ENCODE measurements at regions not wholly inside any gene's neighbourhood (a gene's known extent, or its start where the extent isn't known, plus 50 kb on each side); places are given as distances from the start of the nearest gene placed in this dataset.

DNA sequence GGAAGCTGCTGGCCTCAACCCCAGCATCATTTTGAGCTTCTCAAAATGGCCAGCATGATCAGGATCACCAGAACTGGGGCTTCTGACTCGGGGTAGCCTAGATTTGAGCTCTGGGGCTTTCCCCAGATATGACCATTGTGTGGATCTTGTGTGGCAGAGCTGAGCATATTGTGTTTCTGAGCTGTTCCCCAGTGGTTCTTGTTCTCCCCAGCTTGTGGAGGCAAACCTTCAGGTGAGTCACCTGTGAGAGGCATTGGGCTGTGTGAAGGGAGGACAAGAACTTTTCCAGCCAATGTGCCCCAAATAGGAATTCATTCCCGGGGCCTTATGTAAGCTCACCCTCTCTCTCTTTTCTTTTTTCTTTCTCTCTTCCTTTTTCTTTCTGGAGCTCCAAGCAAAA, 80.7 kb upstream of the PITX1 start:
- Mint-ChIP-seq H3K9me3 (no peaks in the 10 kb centered on the region), H3K36me3 (no peaks in the 10 kb centered on the region), H3K27ac (no peak overlapping the region), H3K27me3 (peaks cover 18% of the 10 kb centered on the region), H3K4me1 (no peaks in the 10 kb centered on the region), H3K4me3 (no peak overlapping the region)
- DNase-seq, result no peak
- CTCF ChIA-PET, result no interaction called here

DNA sequence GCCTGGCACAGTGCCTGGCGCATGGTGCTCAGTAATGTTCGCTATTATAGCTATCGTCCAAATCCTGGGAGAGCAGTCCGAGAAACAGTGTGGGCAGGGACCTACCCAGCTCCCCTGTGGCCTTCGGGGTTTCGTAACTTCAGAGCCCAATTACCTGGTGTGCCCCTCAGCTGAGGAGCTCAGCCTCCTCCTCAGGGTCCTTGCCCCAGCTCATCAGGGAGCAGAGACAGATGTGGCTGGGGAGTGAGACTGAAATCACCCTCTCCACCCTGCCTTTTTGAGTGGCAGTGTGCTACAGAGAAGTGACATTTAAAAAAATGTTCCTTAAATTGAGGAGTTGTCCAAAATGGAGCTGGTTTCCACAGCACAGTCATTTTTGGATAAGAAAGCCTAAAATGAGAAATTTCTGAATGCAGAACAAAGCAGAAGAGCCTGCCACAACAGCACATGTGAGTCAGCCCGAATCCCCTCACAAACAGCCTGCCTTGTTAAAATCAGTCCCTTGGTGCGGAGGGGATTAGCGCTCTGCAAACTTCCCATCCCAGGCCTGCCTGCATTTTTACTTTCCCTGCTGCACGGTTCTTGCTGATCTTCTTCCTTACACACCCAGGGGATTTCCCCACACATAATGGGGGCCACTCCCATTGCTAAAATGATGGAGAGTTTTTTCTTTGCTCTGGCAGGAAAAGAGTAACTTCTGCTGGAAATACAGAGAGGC, 78.1 kb upstream of the PITX1 start:
- no peaks in the 10 kb centered on the region for H3K4me1 Mint-ChIP-seq
- H3K27me3 Mint-ChIP-seq, result peaks cover 22% of the 10 kb centered on the region
- CTCF ChIA-PET, result no interaction called here
- H3K27ac Mint-ChIP-seq, result no peak overlapping the region
- DNase-seq, result no peak
- no peak overlapping the region for H3K4me3 Mint-ChIP-seq
- H3K36me3 Mint-ChIP-seq, result no peaks in the 10 kb centered on the region
- no peaks in the 10 kb centered on the region for H3K9me3 Mint-ChIP-seq

DNA sequence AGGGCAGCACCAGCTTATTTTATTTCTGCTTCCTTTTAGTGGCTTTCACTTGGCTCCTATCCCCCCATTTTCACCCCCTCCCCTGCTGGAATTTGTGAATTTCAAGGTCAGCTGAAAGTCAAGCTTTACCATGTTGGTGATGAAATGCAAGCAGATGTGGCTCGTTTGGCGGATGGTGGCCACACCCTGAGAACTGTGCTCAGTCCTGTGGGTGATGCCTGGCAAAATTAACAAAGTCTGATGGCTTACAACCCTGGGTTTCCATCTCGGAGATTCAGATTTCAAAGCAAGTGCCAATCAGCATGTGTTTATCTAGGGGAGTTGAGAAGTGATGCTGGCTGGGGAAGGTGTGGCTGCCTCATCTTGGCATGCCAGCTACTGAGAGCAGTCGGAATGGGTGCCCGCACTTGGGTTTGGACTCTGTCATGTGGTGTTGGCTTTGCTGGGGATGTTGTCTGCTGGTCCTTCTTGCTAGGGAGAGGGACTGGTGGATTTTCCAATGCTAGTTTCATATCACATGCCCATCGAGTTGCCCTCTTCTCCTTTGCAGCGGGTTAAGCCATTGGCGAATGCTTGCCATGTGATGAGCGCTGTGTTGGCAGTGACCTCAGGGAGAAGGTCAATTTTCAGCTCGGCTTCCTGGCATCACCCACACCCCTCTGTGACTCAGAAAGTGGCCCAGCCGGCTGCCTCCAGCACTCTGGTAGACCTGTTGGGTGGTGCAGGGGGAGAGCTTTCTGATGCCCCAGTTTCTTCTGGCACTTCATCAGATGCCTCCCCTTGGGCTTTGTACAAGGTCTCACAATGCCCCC, 77.0 kb upstream of the PITX1 start:
- H3K4me3 Mint-ChIP-seq, result no peak overlapping the region
- CTCF ChIA-PET, result no interaction called here
- no peak for DNase-seq
- H3K36me3 Mint-ChIP-seq, result no peaks in the 10 kb centered on the region
- H3K27ac Mint-ChIP-seq, result no peak overlapping the region
- H3K27me3 Mint-ChIP-seq, result peaks cover 24% of the 10 kb centered on the region
- no peaks in the 10 kb centered on the region for H3K9me3 Mint-ChIP-seq
- no peaks in the 10 kb centered on the region for H3K4me1 Mint-ChIP-seq

DNA sequence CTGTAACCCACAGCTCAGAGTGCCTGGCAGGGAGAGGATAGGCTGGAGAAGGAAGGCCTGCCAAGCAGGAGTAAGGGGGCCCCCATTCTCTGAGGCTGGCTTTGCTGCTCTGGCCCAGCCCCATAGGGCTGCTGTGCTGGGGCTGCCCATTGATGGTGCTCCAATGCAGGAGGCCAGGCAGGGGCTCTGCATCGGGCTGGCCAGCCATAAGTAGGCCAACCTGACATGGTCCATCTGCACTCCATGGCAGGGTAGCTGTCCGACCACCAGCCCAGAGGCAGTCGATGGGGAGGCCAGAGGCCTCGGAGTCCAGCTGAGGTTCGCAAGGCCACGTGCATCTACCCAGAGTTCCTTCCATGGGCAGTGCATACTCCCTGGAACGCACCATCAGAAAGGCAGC, 75.0 kb upstream of the PITX1 start:
- Mint-ChIP-seq H3K4me3 (no peak overlapping the region), H3K36me3 (no peaks in the 10 kb centered on the region), H3K9me3 (no peaks in the 10 kb centered on the region), H3K27ac (no peak overlapping the region), H3K27me3 (peaks cover 22% of the 10 kb centered on the region), H3K4me1 (no peaks in the 10 kb centered on the region)
- no peak for DNase-seq
- CTCF ChIA-PET, result interaction anchor here (0.5 kb wide), 1 partner anchor 167 kb away, joined by 4 read pairs; no protein-coding TSS in a partner anchor

DNA sequence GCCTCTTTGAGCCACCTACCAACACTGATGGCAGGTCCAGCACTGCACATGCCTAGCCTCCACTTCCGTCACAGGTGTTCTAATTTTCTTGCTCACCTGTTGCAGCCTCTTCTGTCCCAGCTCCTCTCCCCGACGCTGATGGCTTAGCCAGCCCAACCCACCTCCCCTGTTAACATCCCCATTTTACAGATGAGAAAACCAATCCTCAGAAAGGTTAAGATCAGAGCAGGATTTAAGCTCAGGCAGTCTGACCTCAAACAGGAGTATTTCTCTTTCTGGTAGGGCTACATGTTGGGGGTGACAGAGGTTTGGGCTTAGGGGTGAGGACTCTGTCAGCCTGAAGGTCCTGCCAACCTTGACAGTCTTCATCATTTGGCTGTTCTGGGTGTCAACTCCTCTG, 74.5 kb upstream of the PITX1 start:
- no peak overlapping the region for H3K27ac Mint-ChIP-seq
- no peaks in the 10 kb centered on the region for H3K9me3 Mint-ChIP-seq
- H3K36me3 Mint-ChIP-seq, result no peaks in the 10 kb centered on the region
- CTCF ChIA-PET, result no interaction called here
- DNase-seq, result no peak
- peaks cover 22% of the 10 kb centered on the region for H3K27me3 Mint-ChIP-seq
- no peaks in the 10 kb centered on the region for H3K4me1 Mint-ChIP-seq
- no peak overlapping the region for H3K4me3 Mint-ChIP-seq

DNA sequence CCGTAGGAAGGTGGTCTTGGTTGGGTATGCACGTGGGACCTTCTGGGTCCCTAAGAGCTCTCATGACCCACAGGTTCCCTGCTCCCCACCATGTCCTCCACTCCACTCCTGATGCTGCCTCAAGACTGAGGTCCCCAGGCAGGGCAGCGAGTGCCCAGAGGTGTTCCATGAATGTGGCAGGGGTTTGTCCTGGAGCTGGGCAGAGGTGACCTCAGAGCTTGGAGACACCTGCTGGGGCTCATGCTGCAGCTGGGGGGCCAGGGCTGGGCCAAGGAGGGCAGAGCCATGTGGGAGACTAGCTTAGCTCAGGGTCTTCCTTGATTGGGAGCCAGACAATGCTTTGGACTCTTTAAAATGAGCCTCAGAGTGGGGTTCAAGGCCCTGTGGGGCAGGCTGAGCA, 74.0 kb upstream of the PITX1 start:
- peaks cover 22% of the 10 kb centered on the region for H3K27me3 Mint-ChIP-seq
- no peak for DNase-seq
- H3K9me3 Mint-ChIP-seq, result no peaks in the 10 kb centered on the region
- no peaks in the 10 kb centered on the region for H3K4me1 Mint-ChIP-seq
- no peak overlapping the region for H3K27ac Mint-ChIP-seq
- CTCF ChIA-PET, result no interaction called here
- no peak overlapping the region for H3K4me3 Mint-ChIP-seq
- H3K36me3 Mint-ChIP-seq, result no peaks in the 10 kb centered on the region

DNA sequence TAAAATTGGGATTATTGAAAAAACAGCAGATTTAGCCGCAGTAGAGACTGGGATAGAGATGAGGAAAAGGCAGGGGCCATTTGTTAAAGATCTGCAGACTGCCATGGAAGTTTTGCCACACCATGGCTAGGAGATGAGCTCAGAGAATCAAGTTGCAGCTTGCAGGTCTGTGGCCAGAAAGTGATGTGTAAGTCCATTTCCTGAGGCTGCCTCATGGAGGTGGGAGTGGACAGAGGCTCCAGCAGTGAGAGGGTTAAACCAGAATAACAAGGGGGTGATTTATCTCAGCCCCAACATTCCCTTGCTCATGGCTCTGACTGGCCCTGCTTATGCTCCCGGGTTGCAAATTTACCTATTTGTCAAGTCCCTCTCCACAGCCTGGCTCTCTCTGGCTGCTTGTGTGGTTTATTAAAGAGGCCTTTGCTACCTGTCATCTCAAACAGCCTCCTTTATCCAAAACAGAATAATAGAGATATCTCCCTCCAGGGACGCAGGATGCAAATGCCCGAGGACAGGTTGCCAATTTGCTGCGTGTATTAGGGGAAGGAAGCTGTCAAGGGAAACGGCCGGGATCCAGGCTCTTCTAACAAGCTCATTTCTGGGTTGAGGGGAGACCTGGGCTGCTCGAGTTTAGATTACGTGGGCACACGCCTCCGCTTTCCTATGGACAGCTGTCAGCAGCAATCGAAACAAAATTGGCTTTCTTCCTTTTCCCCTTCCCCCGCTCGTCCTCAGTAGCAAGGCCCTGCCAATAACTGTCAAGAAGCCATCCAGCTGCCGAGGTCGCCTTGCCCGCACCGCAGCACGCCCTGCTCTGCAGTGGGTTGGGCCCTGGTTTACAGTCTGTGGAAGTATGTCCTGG, 72.8 kb upstream of the PITX1 start:
- no peaks in the 10 kb centered on the region for H3K36me3 Mint-ChIP-seq
- H3K9me3 Mint-ChIP-seq, result no peaks in the 10 kb centered on the region
- H3K4me3 Mint-ChIP-seq, result no peak overlapping the region
- peaks cover 22% of the 10 kb centered on the region for H3K27me3 Mint-ChIP-seq
- CTCF ChIA-PET, result no interaction called here
- no peak overlapping the region for H3K27ac Mint-ChIP-seq
- H3K4me1 Mint-ChIP-seq, result no peaks in the 10 kb centered on the region
- peak; percentile 12 for DNase-seq

DNA sequence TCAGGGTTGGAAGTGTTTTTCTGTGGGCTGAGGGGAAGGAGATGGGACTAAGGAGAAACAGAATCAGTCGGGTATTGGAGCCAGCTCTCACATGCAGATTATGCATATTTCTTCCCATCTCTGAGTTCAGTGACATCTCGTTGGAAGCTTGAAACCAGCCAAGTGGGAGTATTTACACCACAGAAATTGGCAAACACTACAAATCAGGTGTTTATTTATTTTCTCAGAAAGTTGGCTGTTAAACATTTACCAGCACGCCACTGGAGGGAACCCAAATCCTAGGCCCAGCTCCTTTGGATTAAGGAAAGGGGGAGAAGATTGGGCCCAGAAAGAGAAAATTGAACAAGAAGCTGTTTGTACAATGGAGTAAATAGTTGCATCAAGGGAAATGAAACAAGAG, 72.1 kb upstream of the PITX1 start:
- Mint-ChIP-seq H3K4me1 (no peaks in the 10 kb centered on the region), H3K27me3 (peaks cover 17% of the 10 kb centered on the region), H3K4me3 (no peak overlapping the region), H3K36me3 (no peaks in the 10 kb centered on the region), H3K27ac (no peak overlapping the region), H3K9me3 (no peaks in the 10 kb centered on the region)
- CTCF ChIA-PET, result no interaction called here
- DNase-seq, result no peak

DNA sequence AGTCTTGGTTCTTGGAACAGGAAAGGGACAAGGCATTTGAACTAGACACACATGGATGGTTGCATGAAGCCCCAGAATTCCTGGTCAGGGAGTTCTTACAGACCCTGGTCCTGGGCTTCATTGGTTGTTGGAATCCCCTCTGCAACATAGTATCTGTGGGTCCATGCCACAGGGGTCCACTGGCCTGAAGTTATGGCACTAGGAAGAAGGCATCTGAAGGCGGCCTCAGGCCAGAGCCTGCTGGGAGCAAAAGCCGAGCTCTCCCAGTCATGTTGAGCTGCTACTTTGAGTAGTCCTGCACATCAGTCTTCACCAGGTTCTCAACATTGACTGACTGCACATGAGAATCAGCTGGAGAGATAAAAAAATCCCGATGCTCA, 71.1 kb upstream of the PITX1 start:
- no peaks in the 10 kb centered on the region for H3K4me1 Mint-ChIP-seq
- no peak overlapping the region for H3K4me3 Mint-ChIP-seq
- H3K36me3 Mint-ChIP-seq, result no peaks in the 10 kb centered on the region
- H3K27ac Mint-ChIP-seq, result no peak overlapping the region
- peaks cover 17% of the 10 kb centered on the region for H3K27me3 Mint-ChIP-seq
- DNase-seq, result peak; percentile 8
- CTCF ChIA-PET, result no interaction called here
- no peaks in the 10 kb centered on the region for H3K9me3 Mint-ChIP-seq

DNA sequence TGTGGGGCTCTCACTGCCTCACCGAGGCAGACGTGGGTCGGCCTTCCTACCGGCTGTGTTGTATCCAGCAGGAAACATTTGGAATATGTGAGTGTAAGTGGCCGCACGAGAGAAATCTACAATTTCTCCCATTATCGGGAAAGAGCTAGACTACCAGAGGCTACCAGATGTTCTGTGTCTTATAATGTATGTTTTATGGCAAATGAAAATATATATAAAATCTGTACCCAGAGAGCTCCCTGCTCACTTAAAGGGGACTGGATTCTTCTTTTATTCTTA, 69.5 kb upstream of the PITX1 start:
- CTCF ChIA-PET, result no interaction called here
- no peak overlapping the region for H3K4me3 Mint-ChIP-seq

DNA sequence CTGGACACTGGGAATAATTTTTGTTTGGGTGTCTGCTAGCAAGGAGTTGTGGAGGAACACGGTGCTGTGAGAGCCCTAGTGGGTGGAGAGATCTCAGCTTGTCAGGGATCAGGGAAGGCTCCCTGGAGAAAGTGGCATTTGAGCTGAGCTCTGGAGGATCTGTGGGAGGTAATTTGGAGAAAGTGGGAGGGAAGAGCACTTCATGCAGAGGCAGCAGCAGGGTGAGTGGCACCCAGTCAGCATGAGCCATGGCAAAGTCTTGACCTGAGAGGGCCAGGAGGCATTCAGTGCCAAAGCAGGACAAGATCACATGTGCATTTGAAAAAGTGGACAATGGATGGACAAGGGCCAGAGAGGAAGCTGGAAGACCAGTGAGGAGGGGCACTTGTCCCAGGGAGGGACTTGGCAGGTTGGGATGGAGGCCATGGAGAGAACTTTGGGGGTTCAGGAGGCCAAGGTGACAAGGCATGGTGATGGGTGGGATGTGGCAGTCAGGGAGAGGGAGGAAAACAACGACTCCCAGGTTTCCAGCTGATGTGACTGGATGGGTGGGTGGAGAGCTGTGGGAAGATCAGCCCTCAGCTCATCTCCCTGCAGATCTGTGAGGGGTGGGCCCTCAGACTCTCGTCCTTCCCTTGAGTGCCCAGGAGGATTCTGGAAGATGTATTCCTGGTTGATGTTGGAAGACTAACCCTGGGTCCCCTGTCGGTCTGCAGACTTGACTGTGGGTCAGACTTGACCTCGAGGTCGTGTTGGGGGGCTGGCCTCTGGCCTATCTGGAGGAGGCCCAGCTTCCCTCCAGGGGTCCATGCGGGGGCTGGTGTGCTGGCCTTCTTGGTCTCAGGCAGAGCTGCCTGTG, 68.9 kb upstream of the PITX1 start:
- H3K9me3 Mint-ChIP-seq, result no peaks in the 10 kb centered on the region
- H3K27ac Mint-ChIP-seq, result no peak overlapping the region
- peak; percentile 12 for DNase-seq
- H3K4me3 Mint-ChIP-seq, result no peak overlapping the region
- CTCF ChIA-PET, result no interaction called here
- no peaks in the 10 kb centered on the region for H3K4me1 Mint-ChIP-seq
- H3K27me3 Mint-ChIP-seq, result peaks cover 8% of the 10 kb centered on the region
- no peaks in the 10 kb centered on the region for H3K36me3 Mint-ChIP-seq

More for the DNA sequence above, 69.5 kb upstream of the PITX1 start:
- Mint-ChIP-seq H3K27ac (no peak overlapping the region), H3K9me3 (no peaks in the 10 kb centered on the region), H3K4me1 (no peaks in the 10 kb centered on the region), H3K27me3 (peaks cover 10% of the 10 kb centered on the region), H3K36me3 (no peaks in the 10 kb centered on the region)
- DNase-seq, result no peak

DNA sequence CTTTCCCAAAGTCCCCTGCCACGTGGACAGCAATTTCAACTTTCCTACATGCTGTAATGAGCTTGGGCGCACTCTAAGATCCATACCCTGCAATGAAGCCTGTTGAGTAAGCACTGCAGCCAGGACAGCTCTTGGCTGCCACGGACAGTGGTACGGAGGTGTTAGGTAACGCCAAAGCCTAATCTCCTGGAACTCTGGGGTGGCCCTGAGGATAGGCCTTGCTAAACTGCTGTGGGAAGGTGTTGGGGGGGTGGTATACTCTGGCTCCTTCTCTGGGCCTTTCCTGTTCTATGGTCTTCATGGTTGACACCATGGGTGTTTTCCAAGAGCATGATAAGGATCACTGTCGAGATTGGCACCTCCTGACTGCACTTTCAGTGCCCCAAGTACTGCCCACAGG, 66.4 kb upstream of the PITX1 start:
- H3K9me3 Mint-ChIP-seq, result no peaks in the 10 kb centered on the region
- peaks cover 9% of the 10 kb centered on the region for H3K27me3 Mint-ChIP-seq
- H3K27ac Mint-ChIP-seq, result no peak overlapping the region
- no peaks in the 10 kb centered on the region for H3K36me3 Mint-ChIP-seq
- no peaks in the 10 kb centered on the region for H3K4me1 Mint-ChIP-seq
- H3K4me3 Mint-ChIP-seq, result no peak overlapping the region
- no peak for DNase-seq
- CTCF ChIA-PET, result no interaction called here

DNA sequence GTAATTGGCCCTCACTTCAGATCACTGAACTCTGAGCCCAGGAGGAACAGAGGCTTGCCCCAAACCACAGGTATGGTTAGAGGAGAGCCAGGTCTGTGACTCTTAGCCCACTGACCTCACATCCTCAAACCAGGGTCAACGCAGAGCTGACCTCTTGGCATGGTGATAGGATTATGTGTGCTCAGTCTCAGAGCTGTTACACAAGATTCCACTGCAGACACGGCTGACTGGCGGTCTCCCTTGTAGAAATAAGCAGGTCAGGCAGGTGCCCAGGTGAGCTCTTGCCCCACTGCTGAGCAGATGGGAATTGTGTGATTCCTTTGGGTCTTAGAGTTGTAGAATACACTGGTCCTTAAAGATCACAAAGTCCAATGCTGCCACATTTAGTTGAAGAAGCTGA, 66.0 kb upstream of the PITX1 start:
- Mint-ChIP-seq H3K36me3 (no peaks in the 10 kb centered on the region), H3K4me3 (no peak overlapping the region), H3K27ac (no peak overlapping the region), H3K4me1 (no peaks in the 10 kb centered on the region), H3K9me3 (no peaks in the 10 kb centered on the region), H3K27me3 (peaks cover 13% of the 10 kb centered on the region)
- DNase-seq, result no peak
- CTCF ChIA-PET, result no interaction called here

DNA sequence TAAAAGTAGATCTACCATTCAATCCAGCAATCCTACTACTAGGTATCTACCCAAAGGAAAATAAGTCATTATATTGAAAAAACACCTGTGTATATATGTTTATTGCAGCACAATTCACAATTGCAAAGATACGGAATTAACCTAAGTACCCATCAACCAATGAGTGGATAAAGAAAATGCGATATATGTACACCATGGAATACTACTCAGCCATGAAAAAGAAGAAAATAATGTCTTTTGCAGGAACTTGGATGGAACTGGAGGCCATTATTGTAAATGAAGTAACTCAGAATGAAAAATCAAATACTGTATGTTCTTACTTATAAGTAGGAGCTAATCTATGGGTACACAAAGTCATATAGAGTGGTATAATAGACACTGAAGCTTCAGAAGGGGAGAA, 63.4 kb upstream of the PITX1 start:
- Mint-ChIP-seq H3K27ac (no peak overlapping the region), H3K9me3 (no peaks in the 10 kb centered on the region), H3K36me3 (no peaks in the 10 kb centered on the region), H3K4me1 (no peaks in the 10 kb centered on the region), H3K4me3 (no peak overlapping the region), H3K27me3 (peaks cover 17% of the 10 kb centered on the region)
- CTCF ChIA-PET, result no interaction called here
- DNase-seq, result no peak

All from activated naive CD4-positive, alpha-beta T cell treated with anti-CD3 and anti-CD28 coated beads, Interleukin-2, amount 10 ng/mL, durations not matched to agents 7 days and 5 days (primary cell).